GM06990 (cell line): ENCODE measurements at regions not wholly inside any gene's neighbourhood (a gene's known extent, or its start where the extent isn't known, plus 50 kb on each side); places are given as distances from the start of the nearest gene placed in this dataset.

Source experiments
- DNase-seq: peaks from one replicate; pipeline ENCODE4 v3.0.0-alpha.2; 2011; ENCODE audit not compliant: insufficient read length; ENCODE audit errors: extremely low read depth
- H3K27me3 ChIP-seq: replicated peaks from 2 replicates; pipeline ENCODE4 v1.6.0; 2011; ENCODE audit warnings: low read length; ENCODE audit not compliant: control insufficient read depth, insufficient read depth
- H3K36me3 ChIP-seq: 2 replicates; pipeline ENCODE4 v1.5.1; 2011; ENCODE audit warnings: low read length; ENCODE audit not compliant: control insufficient read depth, insufficient read depth
- H3K4me3 ChIP-seq: replicated peaks from 2 replicates; pipeline ENCODE4 v1.5.1; 2011; ENCODE audit warnings: low read depth, mild to moderate bottlenecking, control low read depth, low read length
- TF ChIP-seq, protein P1 (sequence below): IDR thresholded peaks from 2 replicates; pipeline ENCODE4 v1.5.1; 2011; ENCODE audit warnings: low read length, control low read depth, mild to moderate bottlenecking, inconsistent platforms; ENCODE audit not compliant: insufficient read depth, poor library complexity, severe bottlenecking

- no peaks in the 10 kb centered on the region; the same call in 1 of the 2 replicates for H3K27me3 ChIP-seq
- TF ChIP-seq, protein P1, sequence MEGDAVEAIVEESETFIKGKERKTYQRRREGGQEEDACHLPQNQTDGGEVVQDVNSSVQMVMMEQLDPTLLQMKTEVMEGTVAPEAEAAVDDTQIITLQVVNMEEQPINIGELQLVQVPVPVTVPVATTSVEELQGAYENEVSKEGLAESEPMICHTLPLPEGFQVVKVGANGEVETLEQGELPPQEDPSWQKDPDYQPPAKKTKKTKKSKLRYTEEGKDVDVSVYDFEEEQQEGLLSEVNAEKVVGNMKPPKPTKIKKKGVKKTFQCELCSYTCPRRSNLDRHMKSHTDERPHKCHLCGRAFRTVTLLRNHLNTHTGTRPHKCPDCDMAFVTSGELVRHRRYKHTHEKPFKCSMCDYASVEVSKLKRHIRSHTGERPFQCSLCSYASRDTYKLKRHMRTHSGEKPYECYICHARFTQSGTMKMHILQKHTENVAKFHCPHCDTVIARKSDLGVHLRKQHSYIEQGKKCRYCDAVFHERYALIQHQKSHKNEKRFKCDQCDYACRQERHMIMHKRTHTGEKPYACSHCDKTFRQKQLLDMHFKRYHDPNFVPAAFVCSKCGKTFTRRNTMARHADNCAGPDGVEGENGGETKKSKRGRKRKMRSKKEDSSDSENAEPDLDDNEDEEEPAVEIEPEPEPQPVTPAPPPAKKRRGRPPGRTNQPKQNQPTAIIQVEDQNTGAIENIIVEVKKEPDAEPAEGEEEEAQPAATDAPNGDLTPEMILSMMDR = no peak
- no peak for DNase-seq
- no peak overlapping the region for H3K4me3 ChIP-seq
- H3K36me3 ChIP-seq = no peaks in the 10 kb centered on the region
Observed at GRCh38 chr4:108223313-108223712, 54.6 kb upstream of the LEF1 start.

DNA sequence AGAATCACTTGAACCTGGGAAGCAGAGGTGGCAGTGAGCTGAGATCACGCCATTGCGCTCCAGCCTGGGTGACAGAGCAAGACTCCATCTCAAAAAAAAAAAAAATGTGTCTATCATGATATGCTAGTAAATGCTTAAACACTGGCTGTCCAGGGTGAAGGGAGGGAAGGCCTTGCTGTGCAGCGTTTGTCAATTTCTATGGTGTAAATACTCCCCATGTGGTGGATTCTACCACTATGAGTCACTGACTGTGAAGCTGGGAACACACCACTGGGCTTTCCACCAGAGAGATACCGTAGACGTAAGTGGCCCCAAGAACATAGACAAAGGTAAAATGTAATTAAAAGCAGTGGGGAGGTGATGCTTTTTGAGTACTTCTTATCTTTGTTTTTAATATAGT lies 51.3 kb upstream of the LEF1 start:
- no peak overlapping the region for H3K4me3 ChIP-seq
- no peaks in the 10 kb centered on the region; the same call in 1 of the 2 replicates for H3K27me3 ChIP-seq
- TF ChIP-seq, protein P1 = no peak
- no peaks in the 10 kb centered on the region for H3K36me3 ChIP-seq
- no peak for DNase-seq
